Gastrocnemius medialis (tissue), 4 donors: ENCODE measurements at regions not wholly inside any gene's neighbourhood (a gene's known extent, or its start where the extent isn't known, plus 50 kb on each side); places are given as distances from the start of the nearest gene placed in this dataset.

ENCODE experiments used
- ATAC-seq, 2 donors: fragments of 150-250 bp; one replicate each; pipeline ENCODE4 v1.9.1; 2016
- DNase-seq, 2 donors: peaks; one replicate each; pipeline ENCODE4 v3.0.0-alpha.2; 2019
- H3K27ac ChIP-seq, 4 donors: fragments of 200-600 bp; sonication (generic); 1 replicate in 1 of 4; 2 replicates in 3 of 4; pipeline ENCODE4 v1.5.1; 2016 to 2018; ENCODE audit warnings: mild to moderate bottlenecking in 2 of 4, moderate library complexity in 1 of 4
- H3K27me3 ChIP-seq, 3 donors: fragments of 200-600 bp; sonication (generic) in 2 of 3; 1 replicate in 1 of 3; 2 replicates in 2 of 3; pipeline versions ENCODE4 v1.5.1 to v1.6.0; 2016 to 2019; ENCODE audit warnings: mild to moderate bottlenecking in 1 of 3, moderate library complexity in 1 of 3
- H3K36me3 ChIP-seq, 2 donors: fragments of 200-600 bp; sonication (generic) in 1 of 2; one replicate each; pipeline ENCODE4 v1.5.1; 2017 to 2018
- H3K4me1 ChIP-seq, 2 donors: fragments of 200-600 bp; sonication (generic) in 1 of 2; one replicate each; pipeline ENCODE4 v1.5.1; 2016 to 2017; ENCODE audit warnings: mild to moderate bottlenecking in 2 of 2
- H3K4me3 ChIP-seq, 4 donors: fragments of 200-600 bp; sonication (generic) in 3 of 4; 1 replicate in 1 of 4; 2 replicates in 3 of 4; pipeline ENCODE4 v1.5.1; 2016 to 2019; ENCODE audit warnings: mild to moderate bottlenecking in 2 of 4
- H3K9me3 ChIP-seq, 3 donors: fragments of 200-600 bp; sonication (generic) in 2 of 3; 1 replicate in 1 of 3; 2 replicates in 2 of 3; pipeline ENCODE4 v1.5.1; 2016 to 2019
- CTCF ChIP-seq, 5 experiments: fragments of 450-650 bp in 3 of 5; fragments of 200-600 bp in 2 of 5; sonication (generic) in 2 of 5; IDR thresholded peaks in 4 of 5; conservative IDR thresholded peaks in 1 of 5; 1 replicate in 4 of 5; 2 replicates in 1 of 5; pipeline ENCODE4 v1.5.1; 2016 to 2019; ENCODE audit warnings: antibody characterized with exemption in 5 of 5, mild to moderate bottlenecking in 3 of 5, moderate library complexity in 3 of 5
- POLR2A ChIP-seq, 2 donors: fragments of 450-650 bp; IDR thresholded peaks; one replicate each; pipeline ENCODE4 v1.6.1; 2017; ENCODE audit warnings: antibody characterized with exemption in 2 of 2, mild to moderate bottlenecking in 2 of 2, moderate library complexity in 2 of 2
- in situ Hi-C, 4 donors: fragments of 200-750 bp; cut with MboI; loops; one replicate each; pipeline versions ENCODE4 v1.15.0 to v1.8.0; 2017; ENCODE audit warnings: low sequenced_read_pairs in 4 of 4
- intact Hi-C: fragments of 100-400 bp; cut with DNase I; formaldehyde crosslinking; loops from one replicate; pipeline ENCODE4 v1.15.1; 2023; ENCODE audit warnings: low total_unique reads

- ATAC-seq: peak in 1 of 2 donors; percentile 20
- Histone ChIP-seq H3K27me3 (no peaks in the 10 kb centered on the region), H3K27ac (peak overlapping the region in 2 of 4 donors; percentile 14 to 24), H3K9me3 (no peaks in the 10 kb centered on the region), H3K36me3 (no peaks in the 10 kb centered on the region), H3K4me3 (no peak overlapping the region), H3K4me1 (no peaks in the 10 kb centered on the region)
- TF ChIP-seq CTCF (IDR thresholded peaks at IDR 0.05 in 4 of 5, conservative IDR thresholded peaks at IDR 0.05 in 1 of 5) (no peak), POLR2A (IDR thresholded peaks at IDR 0.05) (no peak)
- no peak for DNase-seq
- intact Hi-C loops (no loop called here), in situ Hi-C loops (no loop called here)
Observed at GRCh38 chr10:88195841-88196240, 332.4 kb downstream of the PTEN start.

- in situ Hi-C loops: no loop called here
- ATAC-seq: peak in 1 of 2 donors; percentile 35
- intact Hi-C loops: no loop called here
Observed at GRCh38 chr10:88196291-88196690, 332.9 kb downstream of the PTEN start.

GRCh38 chr10:88198023-88198422, 334.6 kb downstream of the PTEN start:
- Histone ChIP-seq H3K27me3 (no peaks in the 10 kb centered on the region), H3K36me3 (no peaks in the 10 kb centered on the region), H3K4me1 (no peaks in the 10 kb centered on the region), H3K9me3 (no peaks in the 10 kb centered on the region), H3K27ac (no peak overlapping the region), H3K4me3 (no peak overlapping the region)
- no peak for TF ChIP-seq POLR2A (IDR thresholded peaks at IDR 0.05)
- no peak for TF ChIP-seq CTCF (IDR thresholded peaks at IDR 0.05 in 4 of 5, conservative IDR thresholded peaks at IDR 0.05 in 1 of 5)
- in situ Hi-C loops (no loop called here), intact Hi-C loops (no loop called here)
- ATAC-seq: no peak
- DNase-seq: no peak

More at GRCh38 chr10:88196291-88196690, 332.9 kb downstream of the PTEN start:
- Histone ChIP-seq H3K4me1 (no peaks in the 10 kb centered on the region), H3K36me3 (no peaks in the 10 kb centered on the region), H3K4me3 (no peak overlapping the region), H3K9me3 (no peaks in the 10 kb centered on the region), H3K27me3 (no peaks in the 10 kb centered on the region), H3K27ac (peak overlapping the region in 1 of 4 donors; percentile 24)
- no peak for DNase-seq
- TF ChIP-seq CTCF (IDR thresholded peaks at IDR 0.05 in 4 of 5, conservative IDR thresholded peaks at IDR 0.05 in 1 of 5) (no peak), POLR2A (IDR thresholded peaks at IDR 0.05) (no peak)

GRCh38 chr10:88200312-88201032, 337.0 kb downstream of the PTEN start:
- intact Hi-C loops: no loop called here
- H3K27me3 ChIP-seq: no peaks in the 10 kb centered on the region
- in situ Hi-C loops: no loop called here
- no peak overlapping the region for H3K27ac ChIP-seq
- no peaks in the 10 kb centered on the region for H3K36me3 ChIP-seq
- TF ChIP-seq POLR2A (IDR thresholded peaks at IDR 0.05) (no peak), CTCF (IDR thresholded peaks at IDR 0.05 in 4 of 5, conservative IDR thresholded peaks at IDR 0.05 in 1 of 5) (no peak)
- H3K9me3 ChIP-seq: no peaks in the 10 kb centered on the region
- ATAC-seq (no peak), DNase-seq (no peak)
- no peaks in the 10 kb centered on the region for H3K4me1 ChIP-seq
- H3K4me3 ChIP-seq: no peak overlapping the region
